ENCODE measurements at regions not wholly inside any gene's neighbourhood (a gene's known extent, or its start where the extent isn't known, plus 50 kb on each side); places are given as distances from the start of the nearest gene placed in this dataset.
"Not testable (repeated sequence)": the region's sequence is repeated elsewhere in the genome, so short reads cannot be mapped to it uniquely, and the experiment has no call there.

- H3K27me3 Mint-ChIP-seq (ENCODE audit: insufficient read depth) = peaks cover 16% of the 10 kb centered on the region
- H3K36me3 Mint-ChIP-seq (ENCODE audit: low read depth) = no peaks in the 10 kb centered on the region
- no peak for TF ChIP-seq CTCF (IDR thresholded peaks at IDR 0.05)
- H3K4me3 Mint-ChIP-seq = no peak overlapping the region
- H3K4me1 Mint-ChIP-seq (ENCODE audit: low read depth) = no peaks in the 10 kb centered on the region
- no peak overlapping the region for H3K27ac Mint-ChIP-seq
- no peak for DNase-seq
- no peaks in the 10 kb centered on the region for H3K9me3 Mint-ChIP-seq
Measured at GRCh38 chr17:12195418-12195817, 174.7 kb downstream of the MAP2K4 start.

- Mint-ChIP-seq H3K4me1 (ENCODE audit: low read depth) (no peaks in the 10 kb centered on the region), H3K9me3 (no peaks in the 10 kb centered on the region), H3K36me3 (ENCODE audit: low read depth) (no peaks in the 10 kb centered on the region), H3K27me3 (ENCODE audit: insufficient read depth) (peaks cover 22% of the 10 kb centered on the region), H3K4me3 (no peak overlapping the region), H3K27ac (no peak overlapping the region)
- no peak for DNase-seq
- no peak for TF ChIP-seq CTCF (IDR thresholded peaks at IDR 0.05)
Measured at GRCh38 chr17:12201294-12201880, 180.7 kb downstream of the MAP2K4 start.

DNA sequence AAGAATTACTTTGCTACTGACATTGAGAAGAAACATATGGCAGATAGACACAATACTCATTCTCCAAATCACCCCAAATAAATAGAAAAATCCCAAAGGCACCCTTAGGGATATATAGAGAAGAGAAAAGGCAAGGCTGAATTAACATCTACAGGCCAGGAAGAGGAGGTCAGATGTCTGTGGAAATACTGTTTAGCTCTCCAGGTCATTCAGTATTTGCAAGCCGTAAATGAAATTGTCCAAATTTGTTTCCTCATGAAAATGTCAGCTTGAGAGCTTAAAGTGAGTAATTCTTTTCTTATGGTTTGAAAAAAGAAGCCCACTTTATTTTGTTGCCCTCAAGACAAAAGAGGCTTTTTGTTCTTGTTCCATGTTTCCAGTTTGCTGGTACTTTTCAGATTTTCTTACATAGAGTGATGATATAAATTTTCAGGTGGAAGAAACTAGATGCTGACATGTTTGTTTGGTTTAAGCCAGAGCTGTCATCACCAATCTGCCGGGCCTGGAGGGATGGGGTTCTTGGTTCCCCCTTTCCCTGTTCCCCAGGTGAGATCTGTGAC is 189.0 kb downstream of the MAP2K4 start:
- no peak overlapping the region for H3K4me3 Mint-ChIP-seq
- DNase-seq = no peak
- peaks cover 20% of the 10 kb centered on the region for H3K27me3 Mint-ChIP-seq (ENCODE audit: insufficient read depth)
- no peak overlapping the region for H3K27ac Mint-ChIP-seq
- no peaks in the 10 kb centered on the region for H3K36me3 Mint-ChIP-seq (ENCODE audit: low read depth)
- no peaks in the 10 kb centered on the region for H3K9me3 Mint-ChIP-seq
- no peaks in the 10 kb centered on the region for H3K4me1 Mint-ChIP-seq (ENCODE audit: low read depth)
- no peak for TF ChIP-seq CTCF (IDR thresholded peaks at IDR 0.05)

GRCh38 chr17:12220714-12221439 is 200.2 kb downstream of the MAP2K4 start:
- not testable (repeated sequence) for H3K36me3 Mint-ChIP-seq (ENCODE audit: low read depth); DNase-seq; H3K4me3 Mint-ChIP-seq; H3K4me1 Mint-ChIP-seq (ENCODE audit: low read depth); H3K27ac Mint-ChIP-seq
- H3K27me3 Mint-ChIP-seq (ENCODE audit: insufficient read depth) = peaks cover 26% of the 10 kb centered on the region
- H3K9me3 Mint-ChIP-seq = peaks cover 12% of the 10 kb centered on the region

- peaks cover 8% of the 10 kb centered on the region; the same call in 1 of the 2 replicates for H3K36me3 Mint-ChIP-seq (ENCODE audit: low read depth)
- no peak for TF ChIP-seq CTCF (IDR thresholded peaks at IDR 0.05)
- H3K27me3 Mint-ChIP-seq (ENCODE audit: insufficient read depth) = peaks cover 25% of the 10 kb centered on the region
- H3K9me3 Mint-ChIP-seq = peaks cover 12% of the 10 kb centered on the region
- H3K4me1 Mint-ChIP-seq (ENCODE audit: low read depth) = no peaks in the 10 kb centered on the region
- H3K4me3 Mint-ChIP-seq = no peak overlapping the region
- H3K27ac Mint-ChIP-seq = no peak overlapping the region
- no peak for DNase-seq
Measured at GRCh38 chr17:12222392-12222791, 201.7 kb downstream of the MAP2K4 start.

- TF ChIP-seq CTCF (IDR thresholded peaks at IDR 0.05) = no peak
- Mint-ChIP-seq H3K36me3 (ENCODE audit: low read depth) (no peaks in the 10 kb centered on the region), H3K4me3 (no peak overlapping the region), H3K9me3 (no peaks in the 10 kb centered on the region), H3K27ac (no peak overlapping the region), H3K27me3 (ENCODE audit: insufficient read depth) (peaks cover 17% of the 10 kb centered on the region), H3K4me1 (ENCODE audit: low read depth) (peaks cover 28% of the 10 kb centered on the region)
- DNase-seq = no peak
Measured at GRCh38 chr17:12227547-12227946, 206.9 kb downstream of the MAP2K4 start.
